ENCODE measurements at regions not wholly inside any gene's neighbourhood (a gene's known extent, or its start where the extent isn't known, plus 50 kb on each side); places are given as distances from the start of the nearest gene placed in this dataset.

- FAIRE-seq, result no peak
- dilution Hi-C loops (cut with MboI; ENCODE audit: extremely low pct_ligation_motif_present, low sequenced_read_pairs), result no loop called here
Observed at GRCh38 chr10:123298583-123298982, 144.4 kb downstream of the BUB3 start.

GRCh38 chr10:123299598-123299997 lies 145.4 kb downstream of the BUB3 start:
- H3K27ac ChIP-seq (ENCODE audit: control insufficient read depth, insufficient read depth, low read length), result no peak overlapping the region
- dilution Hi-C loops (cut with MboI; ENCODE audit: extremely low pct_ligation_motif_present, low sequenced_read_pairs), result no loop called here
- H3K36me3 ChIP-seq (ENCODE audit: control insufficient read depth in 2 of 2, extremely low read depth in 1 of 2, insufficient read depth in 2 of 2, low read length in 2 of 2), result no peaks in the 10 kb centered on the region
- TF ChIP-seq CTCF (optimal IDR thresholded peaks at IDR 0.05 in 1 of 3, IDR thresholded peaks at IDR 0.05 in 1 of 3, conservative IDR thresholded peaks at IDR 0.05 in 1 of 3; ENCODE audit: extremely low read depth in 1 of 3, insufficient read depth in 2 of 3, low read length in 3 of 3) (no peak), EZH2 (IDR thresholded peaks at IDR 0.05; ENCODE audit: low read length) (no peak)
- no peak overlapping the region for H2AFZ ChIP-seq (ENCODE audit: control insufficient read depth, low read length)
- H3K9me1 ChIP-seq (ENCODE audit: control insufficient read depth, extremely low read depth, insufficient read depth, low read length), result no peaks in the 10 kb centered on the region
- no peak overlapping the region for H3K9ac ChIP-seq (ENCODE audit: control insufficient read depth, extremely low read depth, insufficient read depth, low read length)
- H3K4me1 ChIP-seq (ENCODE audit: control insufficient read depth, extremely low read depth, insufficient read depth, low read length), result no peaks in the 10 kb centered on the region
- no peaks in the 10 kb centered on the region for H3K27me3 ChIP-seq (ENCODE audit: control insufficient read depth, extremely low read depth, insufficient read depth, low read length)
- no peak overlapping the region for H3K4me2 ChIP-seq (ENCODE audit: control insufficient read depth, extremely low read depth, insufficient read depth, low read depth, low read length)
- no peaks in the 10 kb centered on the region for H4K20me1 ChIP-seq (ENCODE audit: control insufficient read depth, extremely low read depth, insufficient read depth, low read length)
- no peak overlapping the region for H3K4me3 ChIP-seq (ENCODE audit: control insufficient read depth in 2 of 3, extremely low read depth in 1 of 3, insufficient read depth in 2 of 3, low read depth in 1 of 3, low read length in 3 of 3)
- FAIRE-seq (no peak), DNase-seq (ENCODE audit: low read depth, low spot score) (no peak)
- H3K79me2 ChIP-seq (ENCODE audit: control insufficient read depth, insufficient read depth, low read length), result no peaks in the 10 kb centered on the region
- H3K9me3 ChIP-seq (ENCODE audit: control insufficient read depth, low read depth, low read length), result no peaks in the 10 kb centered on the region

More at GRCh38 chr10:123298583-123298982, 144.4 kb downstream of the BUB3 start:
- H3K9me3 ChIP-seq (ENCODE audit: control insufficient read depth, low read depth, low read length), result no peaks in the 10 kb centered on the region
- H3K27me3 ChIP-seq (ENCODE audit: control insufficient read depth, extremely low read depth, insufficient read depth, low read length), result no peaks in the 10 kb centered on the region
- no peaks in the 10 kb centered on the region for H4K20me1 ChIP-seq (ENCODE audit: control insufficient read depth, extremely low read depth, insufficient read depth, low read length)
- no peak overlapping the region for H3K9ac ChIP-seq (ENCODE audit: control insufficient read depth, extremely low read depth, insufficient read depth, low read length)
- no peak overlapping the region for H3K4me2 ChIP-seq (ENCODE audit: control insufficient read depth, extremely low read depth, insufficient read depth, low read depth, low read length)
- H3K79me2 ChIP-seq (ENCODE audit: control insufficient read depth, insufficient read depth, low read length), result no peaks in the 10 kb centered on the region
- H3K36me3 ChIP-seq (ENCODE audit: control insufficient read depth in 2 of 2, extremely low read depth in 1 of 2, insufficient read depth in 2 of 2, low read length in 2 of 2), result no peaks in the 10 kb centered on the region
- H2AFZ ChIP-seq (ENCODE audit: control insufficient read depth, low read length), result no peak overlapping the region
- no peak for TF ChIP-seq EZH2 (IDR thresholded peaks at IDR 0.05; ENCODE audit: low read length)
- no peak for TF ChIP-seq CTCF (optimal IDR thresholded peaks at IDR 0.05 in 1 of 3, IDR thresholded peaks at IDR 0.05 in 1 of 3, conservative IDR thresholded peaks at IDR 0.05 in 1 of 3; ENCODE audit: extremely low read depth in 1 of 3, insufficient read depth in 2 of 3, low read length in 3 of 3)
- H3K4me1 ChIP-seq (ENCODE audit: control insufficient read depth, extremely low read depth, insufficient read depth, low read length), result no peaks in the 10 kb centered on the region
- H3K9me1 ChIP-seq (ENCODE audit: control insufficient read depth, extremely low read depth, insufficient read depth, low read length), result no peaks in the 10 kb centered on the region
- no peak overlapping the region for H3K27ac ChIP-seq (ENCODE audit: control insufficient read depth, insufficient read depth, low read length)
- no peak for DNase-seq (ENCODE audit: low read depth, low spot score)
- H3K4me3 ChIP-seq (ENCODE audit: control insufficient read depth in 2 of 3, extremely low read depth in 1 of 3, insufficient read depth in 2 of 3, low read depth in 1 of 3, low read length in 3 of 3), result no peak overlapping the region
